ENCODE measurements at regions not wholly inside any gene's neighbourhood (a gene's known extent, or its start where the extent isn't known, plus 50 kb on each side); places are given as distances from the start of the nearest gene placed in this dataset.

DNA sequence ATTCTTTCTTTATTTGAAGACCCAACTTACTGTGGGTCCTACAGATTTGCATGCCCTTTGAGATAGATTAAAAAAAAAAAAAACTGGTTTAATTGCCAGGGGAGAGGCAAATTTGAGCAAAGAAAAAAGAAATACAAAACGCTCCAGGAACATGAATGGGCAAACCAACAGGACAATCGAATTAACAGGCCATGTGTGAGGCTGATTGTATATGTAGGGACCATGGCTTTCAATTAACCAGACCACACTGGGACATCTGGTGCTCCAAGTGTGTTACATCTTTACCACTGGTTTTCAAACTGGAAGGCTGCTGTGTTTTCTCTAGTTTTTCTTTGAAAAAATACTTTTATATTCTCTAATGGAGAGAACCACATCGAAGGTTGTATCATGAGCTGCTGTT, 612.1 kb upstream of the SEMA6A start:
- H3K9me3 ChIP-seq (ENCODE audit: control insufficient read depth, insufficient read depth, low read depth, low read length) = no peaks in the 10 kb centered on the region
- H3K4me3 ChIP-seq (ENCODE audit: low read depth, low read length) = no peak overlapping the region
- H3K4me1 ChIP-seq (ENCODE audit: control insufficient read depth, insufficient read depth, low read length) = no peaks in the 10 kb centered on the region

DNA sequence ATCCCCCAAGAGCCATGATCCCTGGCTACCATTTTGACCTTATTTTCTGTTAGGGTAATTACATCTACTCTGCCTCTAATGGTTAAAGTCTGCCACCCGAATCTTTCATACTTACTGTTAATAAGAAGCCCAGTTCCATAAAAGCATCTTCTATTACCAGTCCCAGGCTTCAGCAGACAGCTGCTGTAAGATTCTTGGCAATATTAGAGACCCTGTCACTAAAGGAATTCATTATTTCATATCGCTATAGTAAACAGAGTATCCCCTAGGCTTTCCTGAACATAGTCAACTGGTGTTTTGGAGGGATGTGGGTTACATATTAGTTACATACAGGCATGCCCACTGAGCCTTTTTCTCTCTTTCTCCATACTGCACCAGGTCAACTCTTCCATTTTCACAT, 608.7 kb upstream of the SEMA6A start:
- H3K27me3 ChIP-seq (ENCODE audit: control insufficient read depth, insufficient read depth, low read length) = no peaks in the 10 kb centered on the region
- no peaks in the 10 kb centered on the region for H3K4me1 ChIP-seq (ENCODE audit: control insufficient read depth, insufficient read depth, low read length)
- H3K27ac ChIP-seq (ENCODE audit: low read depth, low read length) = no peak overlapping the region
- H3K9me3 ChIP-seq (ENCODE audit: control insufficient read depth, insufficient read depth, low read depth, low read length) = no peaks in the 10 kb centered on the region
- no peak overlapping the region for H3K4me3 ChIP-seq (ENCODE audit: low read depth, low read length)
- H3K36me3 ChIP-seq (ENCODE audit: control insufficient read depth, insufficient read depth, low read length) = no peaks in the 10 kb centered on the region
- H3K9ac ChIP-seq (ENCODE audit: low read length) = no peak overlapping the region

More for the DNA sequence above, 612.1 kb upstream of the SEMA6A start:
- Histone ChIP-seq H3K27ac (ENCODE audit: low read depth, low read length) (no peak overlapping the region), H3K36me3 (ENCODE audit: control insufficient read depth, insufficient read depth, low read length) (no peaks in the 10 kb centered on the region), H3K27me3 (ENCODE audit: control insufficient read depth, insufficient read depth, low read length) (no peaks in the 10 kb centered on the region), H3K9ac (ENCODE audit: low read length) (no peak overlapping the region)

DNA sequence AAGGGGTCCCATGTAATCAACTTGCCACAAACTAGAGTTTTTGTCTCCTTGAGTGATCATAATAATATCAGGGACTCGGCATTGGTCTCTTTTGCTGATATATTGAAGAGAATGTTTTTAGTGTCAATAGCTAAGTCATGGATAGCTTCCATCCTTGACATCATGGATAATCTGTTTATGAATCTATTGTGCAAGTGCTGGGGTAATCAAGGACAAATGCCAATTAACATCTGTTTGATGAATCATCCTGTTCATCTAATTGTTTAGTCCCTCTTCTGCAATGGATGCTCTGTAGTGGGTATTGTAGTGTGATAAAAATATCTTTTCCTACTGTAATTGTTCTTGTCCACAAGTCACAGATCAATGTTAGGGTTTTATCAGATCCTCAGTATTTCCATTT, 607.5 kb upstream of the SEMA6A start:
- H3K9ac ChIP-seq (ENCODE audit: low read length) = no peak overlapping the region
- H3K4me1 ChIP-seq (ENCODE audit: control insufficient read depth, insufficient read depth, low read length) = no peaks in the 10 kb centered on the region
- H3K9me3 ChIP-seq (ENCODE audit: control insufficient read depth, insufficient read depth, low read depth, low read length) = no peaks in the 10 kb centered on the region
- no peak overlapping the region for H3K4me3 ChIP-seq (ENCODE audit: low read depth, low read length)
- no peaks in the 10 kb centered on the region for H3K27me3 ChIP-seq (ENCODE audit: control insufficient read depth, insufficient read depth, low read length)
- no peaks in the 10 kb centered on the region for H3K36me3 ChIP-seq (ENCODE audit: control insufficient read depth, insufficient read depth, low read length)
- no peak overlapping the region for H3K27ac ChIP-seq (ENCODE audit: low read depth, low read length)

DNA sequence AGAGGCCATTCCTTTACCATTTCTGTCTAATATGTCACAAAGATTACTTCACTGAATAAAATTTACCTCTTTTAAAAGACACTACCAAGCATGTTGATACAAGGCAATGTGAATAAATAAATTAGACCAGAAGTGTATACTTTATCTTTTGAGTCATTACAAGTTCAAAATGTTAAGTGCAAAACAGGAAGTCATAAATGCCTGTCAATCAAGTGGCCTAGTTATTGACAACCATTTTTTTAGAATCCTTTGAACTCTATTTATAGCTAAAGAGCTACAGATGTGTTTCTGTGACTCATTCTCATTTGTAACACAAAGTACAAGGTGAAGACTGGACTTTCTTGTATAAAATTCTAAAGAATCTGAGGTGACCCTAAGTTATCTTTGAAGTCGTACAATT, 602.7 kb upstream of the SEMA6A start:
- Histone ChIP-seq H3K27me3 (ENCODE audit: control insufficient read depth, insufficient read depth, low read length) (no peaks in the 10 kb centered on the region), H3K9me3 (ENCODE audit: control insufficient read depth, insufficient read depth, low read depth, low read length) (no peaks in the 10 kb centered on the region; the same call in 1 of the 2 replicates), H3K36me3 (ENCODE audit: control insufficient read depth, insufficient read depth, low read length) (no peaks in the 10 kb centered on the region), H3K27ac (ENCODE audit: low read depth, low read length) (no peak overlapping the region), H3K4me3 (ENCODE audit: low read depth, low read length) (no peak overlapping the region), H3K9ac (ENCODE audit: low read length) (no peak overlapping the region), H3K4me1 (ENCODE audit: control insufficient read depth, insufficient read depth, low read length) (no peaks in the 10 kb centered on the region)

DNA sequence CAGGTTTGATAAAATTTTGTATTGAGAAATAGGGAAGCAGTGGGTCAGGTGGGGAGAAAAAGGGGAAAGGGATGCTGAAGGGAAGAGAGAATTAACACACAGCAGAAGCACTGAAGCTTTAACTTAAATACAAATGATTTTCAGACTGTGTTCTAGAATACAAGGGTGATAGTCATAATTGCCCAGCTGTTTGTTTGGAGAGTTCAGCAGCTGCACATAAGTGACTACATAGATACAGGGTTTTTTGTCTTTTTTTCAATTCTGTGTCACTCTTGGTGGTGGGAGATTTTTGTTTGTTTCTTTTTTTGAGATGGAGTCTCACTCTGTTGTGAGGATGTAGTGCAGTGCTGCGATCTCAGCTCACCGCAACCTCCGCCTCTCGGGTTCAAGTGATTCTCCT, 590.4 kb upstream of the SEMA6A start:
- Histone ChIP-seq H3K27ac (ENCODE audit: low read depth, low read length) (no peak overlapping the region), H3K4me3 (ENCODE audit: low read depth, low read length) (no peak overlapping the region), H3K9ac (ENCODE audit: low read length) (no peak overlapping the region), H3K36me3 (ENCODE audit: control insufficient read depth, insufficient read depth, low read length) (no peaks in the 10 kb centered on the region), H3K4me1 (ENCODE audit: control insufficient read depth, insufficient read depth, low read length) (peaks cover 8% of the 10 kb centered on the region; the same call in 1 of the 2 replicates), H3K9me3 (ENCODE audit: control insufficient read depth, insufficient read depth, low read depth, low read length) (0 out of 2 replicates have a peak, but pooled peaks cover 6% of the 10 kb centered on the region), H3K27me3 (ENCODE audit: control insufficient read depth, insufficient read depth, low read length) (no peaks in the 10 kb centered on the region)

DNA sequence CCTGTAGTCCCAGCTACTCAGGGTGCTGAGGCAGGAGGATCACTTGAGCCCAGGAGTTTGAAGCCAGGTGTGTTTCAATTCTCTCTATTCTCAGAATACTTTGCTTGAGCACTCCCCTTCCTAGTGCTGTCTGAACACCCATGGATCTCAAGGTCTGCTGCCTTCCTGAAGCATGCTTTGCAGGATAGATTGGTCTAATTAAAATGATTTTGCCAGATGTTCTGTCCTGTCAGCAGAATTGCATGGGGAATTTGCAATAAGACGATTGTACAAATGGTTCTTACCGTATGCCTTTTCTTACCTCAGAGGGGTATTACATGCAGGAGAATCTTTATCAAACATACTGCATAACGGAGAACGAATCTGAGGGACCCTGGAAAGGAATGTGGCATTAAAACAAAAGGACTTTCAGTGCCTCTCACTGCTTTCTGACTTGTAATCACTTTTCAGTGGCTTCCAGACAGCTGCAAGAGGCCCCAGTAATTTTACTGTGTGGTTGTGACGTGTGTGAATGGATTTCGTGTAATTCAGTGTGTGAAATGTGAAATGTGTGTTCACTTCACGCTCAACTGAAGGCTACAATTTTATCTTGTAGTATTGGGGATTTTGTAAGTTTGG, 587.2 kb upstream of the SEMA6A start:
- Histone ChIP-seq H3K4me3 (ENCODE audit: low read depth, low read length) (no peak overlapping the region), H3K27ac (ENCODE audit: low read depth, low read length) (no peak overlapping the region), H3K9me3 (ENCODE audit: control insufficient read depth, insufficient read depth, low read depth, low read length) (no peaks in the 10 kb centered on the region), H3K4me1 (ENCODE audit: control insufficient read depth, insufficient read depth, low read length) (peaks cover 19% of the 10 kb centered on the region), H3K9ac (ENCODE audit: low read length) (no peak overlapping the region), H3K27me3 (ENCODE audit: control insufficient read depth, insufficient read depth, low read length) (no peaks in the 10 kb centered on the region), H3K36me3 (ENCODE audit: control insufficient read depth, insufficient read depth, low read length) (no peaks in the 10 kb centered on the region)

DNA sequence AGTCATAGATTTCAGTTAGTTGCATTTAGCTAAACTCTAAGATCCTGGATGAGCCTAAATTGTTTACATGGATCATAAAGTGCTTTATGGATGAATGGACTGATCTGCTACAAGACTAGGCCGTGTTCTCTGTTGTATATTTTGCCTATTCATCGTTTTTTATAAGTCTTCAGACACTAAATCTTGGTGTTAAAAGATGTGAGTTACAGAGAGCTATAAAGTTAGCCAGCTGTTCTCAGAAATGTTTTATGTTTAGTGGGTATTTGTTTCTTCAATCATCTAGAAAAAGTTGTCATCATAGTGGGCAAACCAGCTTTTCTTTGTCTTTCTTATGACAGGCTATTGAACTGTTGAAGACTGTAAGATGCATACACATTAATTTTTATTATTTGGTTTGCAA, 585.8 kb upstream of the SEMA6A start:
- Histone ChIP-seq H3K27me3 (ENCODE audit: control insufficient read depth, insufficient read depth, low read length) (no peaks in the 10 kb centered on the region), H3K9ac (ENCODE audit: low read length) (no peak overlapping the region), H3K36me3 (ENCODE audit: control insufficient read depth, insufficient read depth, low read length) (no peaks in the 10 kb centered on the region), H3K4me1 (ENCODE audit: control insufficient read depth, insufficient read depth, low read length) (peaks cover 19% of the 10 kb centered on the region), H3K27ac (ENCODE audit: low read depth, low read length) (no peak overlapping the region), H3K9me3 (ENCODE audit: control insufficient read depth, insufficient read depth, low read depth, low read length) (no peaks in the 10 kb centered on the region), H3K4me3 (ENCODE audit: low read depth, low read length) (no peak overlapping the region)

DNA sequence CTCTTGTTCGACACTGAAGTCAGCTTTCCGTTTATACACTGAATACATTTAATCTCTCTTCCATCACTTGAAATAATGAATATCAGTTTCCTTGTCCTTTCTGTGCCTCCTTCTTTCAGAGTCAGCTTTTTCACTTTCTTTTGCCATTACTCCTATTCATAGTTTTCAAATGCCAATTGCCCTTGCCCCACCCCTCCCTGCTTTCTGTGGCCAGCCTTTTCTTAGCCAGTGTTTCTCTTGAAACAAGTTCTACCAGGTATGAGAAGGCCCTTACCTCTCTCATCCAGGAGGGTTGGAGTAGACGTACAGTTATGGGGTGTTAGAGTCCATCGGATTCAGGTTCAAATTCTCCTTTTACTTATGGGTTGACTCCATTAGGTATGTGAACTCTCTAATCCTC, 574.7 kb upstream of the SEMA6A start:
- Histone ChIP-seq H3K4me1 (ENCODE audit: control insufficient read depth, insufficient read depth, low read length) (0 out of 2 replicates have a peak, but pooled peaks cover 5% of the 10 kb centered on the region), H3K36me3 (ENCODE audit: control insufficient read depth, insufficient read depth, low read length) (no peaks in the 10 kb centered on the region), H3K27ac (ENCODE audit: low read depth, low read length) (no peak overlapping the region), H3K27me3 (ENCODE audit: control insufficient read depth, insufficient read depth, low read length) (no peaks in the 10 kb centered on the region), H3K4me3 (ENCODE audit: low read depth, low read length) (no peak overlapping the region), H3K9ac (ENCODE audit: low read length) (no peak overlapping the region), H3K9me3 (ENCODE audit: control insufficient read depth, insufficient read depth, low read depth, low read length) (no peaks in the 10 kb centered on the region)

DNA sequence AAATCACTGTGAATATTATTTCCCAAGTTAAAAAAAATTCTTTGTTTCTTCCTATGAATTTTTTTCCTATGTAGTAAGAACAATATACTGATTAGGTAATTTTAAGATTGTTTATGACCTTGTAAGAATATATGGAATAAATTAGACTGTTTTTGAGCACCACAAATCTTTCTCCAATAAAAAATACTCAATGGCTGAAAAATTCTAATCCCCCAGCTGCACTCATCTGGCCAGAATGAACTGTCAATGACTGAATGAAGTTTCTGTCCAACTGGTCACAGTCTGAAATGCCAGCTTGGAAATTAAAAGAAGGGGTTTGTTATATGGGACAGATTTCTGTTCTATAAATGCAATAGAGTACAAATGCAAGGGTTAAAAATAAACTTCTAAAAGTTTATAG, 569.5 kb upstream of the SEMA6A start:
- Histone ChIP-seq H3K27me3 (ENCODE audit: control insufficient read depth, insufficient read depth, low read length) (no peaks in the 10 kb centered on the region), H3K36me3 (ENCODE audit: control insufficient read depth, insufficient read depth, low read length) (no peaks in the 10 kb centered on the region), H3K4me1 (ENCODE audit: control insufficient read depth, insufficient read depth, low read length) (no peaks in the 10 kb centered on the region), H3K4me3 (ENCODE audit: low read depth, low read length) (no peak overlapping the region), H3K9ac (ENCODE audit: low read length) (no peak overlapping the region), H3K9me3 (ENCODE audit: control insufficient read depth, insufficient read depth, low read depth, low read length) (no peaks in the 10 kb centered on the region), H3K27ac (ENCODE audit: low read depth, low read length) (no peak overlapping the region)

DNA sequence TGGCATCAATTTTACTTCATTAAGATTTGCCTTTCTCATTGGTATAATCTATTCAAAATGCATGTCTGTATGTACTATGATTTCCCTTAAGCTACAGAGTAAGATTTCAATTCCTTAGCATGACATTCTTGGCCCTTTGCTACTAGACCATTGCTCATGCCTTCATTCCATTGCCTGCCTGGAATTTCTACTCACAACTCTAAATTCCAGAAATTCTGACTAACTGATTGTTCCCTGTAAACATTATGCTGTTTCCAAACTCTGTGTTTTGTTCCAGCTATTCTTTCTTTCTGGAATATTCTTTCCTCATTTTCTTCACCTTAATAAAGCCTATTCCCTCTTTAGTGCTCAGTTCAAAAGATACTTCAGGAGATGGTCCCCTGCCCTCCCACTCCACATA, 568.8 kb upstream of the SEMA6A start:
- H3K27me3 ChIP-seq (ENCODE audit: control insufficient read depth, insufficient read depth, low read length) = no peaks in the 10 kb centered on the region

DNA sequence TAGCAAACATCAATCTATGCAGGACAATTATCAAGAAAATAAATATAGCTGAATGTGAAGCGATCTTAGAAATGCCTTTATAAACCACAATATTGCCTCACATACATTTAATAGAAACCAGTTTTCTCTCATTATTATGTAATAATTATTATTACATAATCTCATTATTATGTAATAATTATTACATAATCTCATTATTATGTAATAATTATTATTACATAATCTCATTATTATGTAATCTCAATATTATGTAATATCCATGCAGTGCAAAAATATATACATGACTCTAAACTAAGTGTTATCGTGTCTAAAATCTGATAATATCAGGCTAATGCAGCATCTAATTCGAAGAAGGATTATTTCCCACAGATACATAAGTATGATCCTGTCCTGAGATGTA, 563.9 kb upstream of the SEMA6A start:
- Histone ChIP-seq H3K9me3 (ENCODE audit: control insufficient read depth, insufficient read depth, low read depth, low read length) (no peaks in the 10 kb centered on the region), H3K4me1 (ENCODE audit: control insufficient read depth, insufficient read depth, low read length) (no peaks in the 10 kb centered on the region), H3K27ac (ENCODE audit: low read depth, low read length) (no peak overlapping the region), H3K36me3 (ENCODE audit: control insufficient read depth, insufficient read depth, low read length) (no peaks in the 10 kb centered on the region), H3K9ac (ENCODE audit: low read length) (no peak overlapping the region), H3K27me3 (ENCODE audit: control insufficient read depth, insufficient read depth, low read length) (no peaks in the 10 kb centered on the region), H3K4me3 (ENCODE audit: low read depth, low read length) (no peak overlapping the region)

More for the DNA sequence above, 568.8 kb upstream of the SEMA6A start:
- no peaks in the 10 kb centered on the region for H3K4me1 ChIP-seq (ENCODE audit: control insufficient read depth, insufficient read depth, low read length)
- no peak overlapping the region for H3K4me3 ChIP-seq (ENCODE audit: low read depth, low read length)
- H3K9ac ChIP-seq (ENCODE audit: low read length) = no peak overlapping the region
- H3K27ac ChIP-seq (ENCODE audit: low read depth, low read length) = no peak overlapping the region
- no peaks in the 10 kb centered on the region for H3K36me3 ChIP-seq (ENCODE audit: control insufficient read depth, insufficient read depth, low read length)
- no peaks in the 10 kb centered on the region for H3K9me3 ChIP-seq (ENCODE audit: control insufficient read depth, insufficient read depth, low read depth, low read length)

DNA sequence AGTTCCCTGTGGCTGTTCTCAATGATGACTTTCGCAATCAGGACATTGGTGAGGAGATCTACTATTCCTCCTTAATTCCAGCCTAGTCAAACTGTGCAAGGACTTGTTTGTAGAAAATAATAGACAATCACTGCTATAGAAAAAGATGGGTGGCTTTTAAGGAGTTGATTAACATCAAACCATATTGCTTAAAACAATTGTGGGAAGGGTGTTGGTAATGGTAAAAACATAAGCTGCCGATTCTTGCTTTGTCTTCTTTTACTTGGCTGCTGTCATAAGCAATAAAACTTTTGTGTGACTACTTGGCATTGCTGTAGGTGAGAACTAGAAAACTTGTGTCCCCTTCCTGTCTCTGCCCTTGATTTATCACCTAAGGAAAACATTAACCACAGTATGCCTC, 561.2 kb upstream of the SEMA6A start:
- no peaks in the 10 kb centered on the region for H3K36me3 ChIP-seq (ENCODE audit: control insufficient read depth, insufficient read depth, low read length)
- H3K4me1 ChIP-seq (ENCODE audit: control insufficient read depth, insufficient read depth, low read length) = no peaks in the 10 kb centered on the region
- H3K4me3 ChIP-seq (ENCODE audit: low read depth, low read length) = no peak overlapping the region
- H3K9ac ChIP-seq (ENCODE audit: low read length) = no peak overlapping the region
- H3K9me3 ChIP-seq (ENCODE audit: control insufficient read depth, insufficient read depth, low read depth, low read length) = no peaks in the 10 kb centered on the region
- H3K27ac ChIP-seq (ENCODE audit: low read depth, low read length) = no peak overlapping the region
- H3K27me3 ChIP-seq (ENCODE audit: control insufficient read depth, insufficient read depth, low read length) = no peaks in the 10 kb centered on the region
